ENCODE measurements at regions not wholly inside any gene's neighbourhood (a gene's known extent, or its start where the extent isn't known, plus 50 kb on each side); places are given as distances from the start of the nearest gene placed in this dataset.

- ChIA-PET POLR2A (interaction anchor here (1.3 kb wide), 1 partner anchor 181 kb away, joined by 3 read pairs; the partner anchor contains the start of gene IER5L), CTCF (interaction anchor here (0.9 to 2.3 kb wide), 5 partner anchors 16 to 252 kb away, joined by 3 to 8 read pairs (median 3); no protein-coding TSS in a partner anchor)
- no peak overlapping the region for H3K9ac ChIP-seq
- H3K9me3 ChIP-seq, result no peaks in the 10 kb centered on the region
- no peaks in the 10 kb centered on the region for H3F3A ChIP-seq (replicated peaks; ENCODE audit: insufficient read depth)
- no peak overlapping the region for H2AFZ ChIP-seq (ENCODE audit: low read depth)
- TF ChIP-seq, protein P1, sequence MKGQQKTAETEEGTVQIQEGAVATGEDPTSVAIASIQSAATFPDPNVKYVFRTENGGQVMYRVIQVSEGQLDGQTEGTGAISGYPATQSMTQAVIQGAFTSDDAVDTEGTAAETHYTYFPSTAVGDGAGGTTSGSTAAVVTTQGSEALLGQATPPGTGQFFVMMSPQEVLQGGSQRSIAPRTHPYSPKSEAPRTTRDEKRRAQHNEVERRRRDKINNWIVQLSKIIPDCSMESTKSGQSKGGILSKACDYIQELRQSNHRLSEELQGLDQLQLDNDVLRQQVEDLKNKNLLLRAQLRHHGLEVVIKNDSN (IDR thresholded peaks at IDR 0.05; ENCODE audit: borderline replicate concordance, low read depth), result no peak
- TF ChIP-seq EP300 (IDR thresholded peaks at IDR 0.05; ENCODE audit: borderline replicate concordance in 1 of 2, low read depth in 1 of 2, low read length in 1 of 2), result no peak
- TF ChIP-seq NFIC (IDR thresholded peaks at IDR 0.05; ENCODE audit: borderline replicate concordance), result no peak
- TF ChIP-seq PBX3 (IDR thresholded peaks at IDR 0.05), result no peak
- TF ChIP-seq FOXM1 (IDR thresholded peaks at IDR 0.05; ENCODE audit: low read depth), result no peak
- no peak for TF ChIP-seq MAX (IDR thresholded peaks at IDR 0.05; ENCODE audit: low read depth)
- no peak for TF ChIP-seq RCOR1 (IDR thresholded peaks at IDR 0.05; ENCODE audit: low read length)
- TF ChIP-seq TAF1 (IDR thresholded peaks at IDR 0.05; ENCODE audit: borderline replicate concordance, low read depth, low read length), result no peak
- no peak overlapping the region for H3K4me3 ChIP-seq (ENCODE audit: low read depth in 2 of 2, low read length in 1 of 2)
- H3K79me2 ChIP-seq (ENCODE audit: insufficient read depth), result no peaks in the 10 kb centered on the region
- no peak for DNase-seq
- 83% methylated on average over 15 of the region's 15 CpGs for WGBS (ENCODE audit: low lambda C conversion rate)
- H3K36me3 ChIP-seq (replicated peaks in 1 of 2; ENCODE audit: control insufficient read depth in 1 of 2, insufficient read depth in 2 of 2, low read length in 1 of 2), result no peaks in the 10 kb centered on the region
- no peaks in the 10 kb centered on the region for H4K20me1 ChIP-seq (ENCODE audit: insufficient read depth)
- no peak overlapping the region for H3K4me2 ChIP-seq
- no peak overlapping the region for H3K27ac ChIP-seq (ENCODE audit: low read depth in 2 of 2, low read length in 1 of 2)
- H3K27me3 ChIP-seq (ENCODE audit: insufficient read depth), result no peaks in the 10 kb centered on the region
- peaks cover 0 to 7% of the 10 kb centered on the region in 2 experiments; a peak in 1 of 4 replicates for H3K4me1 ChIP-seq (ENCODE audit: control insufficient read depth in 1 of 2, insufficient read depth in 2 of 2, low read depth in 1 of 2, low read length in 1 of 2)
- H3K9me2 ChIP-seq, result no peaks in the 10 kb centered on the region
Measured at GRCh38 chr9:129359162-129359811, 181.2 kb upstream of the IER5L start.

DNA sequence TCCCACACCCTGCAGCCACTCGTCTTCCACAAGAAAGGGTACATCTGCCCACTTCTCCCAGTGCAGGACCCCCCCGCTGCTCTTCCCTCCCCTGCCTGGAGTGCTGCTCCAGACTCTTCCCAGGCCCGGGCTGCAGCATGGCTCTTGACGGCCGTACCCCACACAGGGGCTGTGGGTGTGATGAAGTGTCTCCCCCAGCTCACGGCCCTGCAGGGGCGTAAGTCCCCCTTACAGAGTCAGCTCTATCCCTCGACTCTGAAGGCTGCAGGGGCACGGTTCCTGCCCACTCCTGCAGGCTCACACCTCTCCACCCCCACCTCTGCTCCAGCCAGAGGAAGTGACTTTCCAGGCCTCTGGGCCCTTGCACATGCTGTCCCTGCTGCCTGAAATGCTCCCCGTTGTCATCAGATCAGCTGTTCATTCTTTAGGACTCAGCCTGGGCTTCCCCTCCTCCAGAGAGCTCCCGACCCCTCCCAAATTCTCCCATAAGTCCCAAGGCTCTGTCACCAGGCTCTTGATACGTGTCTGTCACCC is 180.6 kb upstream of the IER5L start:
- Histone ChIP-seq H3K4me2 (no peak overlapping the region), H3K9me3 (no peaks in the 10 kb centered on the region), H2AFZ (ENCODE audit: low read depth) (no peak overlapping the region), H3K9ac (no peak overlapping the region), H3K27ac (ENCODE audit: low read depth in 2 of 2, low read length in 1 of 2) (no peak overlapping the region), H3K27me3 (ENCODE audit: insufficient read depth) (no peaks in the 10 kb centered on the region), H3K79me2 (ENCODE audit: insufficient read depth) (no peaks in the 10 kb centered on the region), H3F3A (replicated peaks; ENCODE audit: insufficient read depth) (no peaks in the 10 kb centered on the region), H3K4me1 (ENCODE audit: control insufficient read depth in 1 of 2, insufficient read depth in 2 of 2, low read depth in 1 of 2, low read length in 1 of 2) (peaks cover 0 to 7% of the 10 kb centered on the region in 2 experiments; a peak in 1 of 4 replicates), H3K36me3 (replicated peaks in 1 of 2; ENCODE audit: control insufficient read depth in 1 of 2, insufficient read depth in 2 of 2, low read length in 1 of 2) (no peaks in the 10 kb centered on the region), H4K20me1 (ENCODE audit: insufficient read depth) (no peaks in the 10 kb centered on the region), H3K9me2 (no peaks in the 10 kb centered on the region), H3K4me3 (ENCODE audit: low read depth in 2 of 2, low read length in 1 of 2) (no peak overlapping the region)
- TF ChIP-seq, protein P2, sequence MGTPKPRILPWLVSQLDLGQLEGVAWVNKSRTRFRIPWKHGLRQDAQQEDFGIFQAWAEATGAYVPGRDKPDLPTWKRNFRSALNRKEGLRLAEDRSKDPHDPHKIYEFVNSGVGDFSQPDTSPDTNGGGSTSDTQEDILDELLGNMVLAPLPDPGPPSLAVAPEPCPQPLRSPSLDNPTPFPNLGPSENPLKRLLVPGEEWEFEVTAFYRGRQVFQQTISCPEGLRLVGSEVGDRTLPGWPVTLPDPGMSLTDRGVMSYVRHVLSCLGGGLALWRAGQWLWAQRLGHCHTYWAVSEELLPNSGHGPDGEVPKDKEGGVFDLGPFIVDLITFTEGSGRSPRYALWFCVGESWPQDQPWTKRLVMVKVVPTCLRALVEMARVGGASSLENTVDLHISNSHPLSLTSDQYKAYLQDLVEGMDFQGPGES (IDR thresholded peaks at IDR 0.05; ENCODE audit: low read depth, low read length), result no peak
- TF ChIP-seq TCF12 (IDR thresholded peaks at IDR 0.05) (no peak), POLR2AphosphoS5 (IDR thresholded peaks at IDR 0.05; ENCODE audit: low read depth, low read length) (no peak), RFX5 (IDR thresholded peaks at IDR 0.05; ENCODE audit: low read length) (no peak), GABPA (IDR thresholded peaks at IDR 0.05; ENCODE audit: low read depth) (no peak), NRF1 (IDR thresholded peaks at IDR 0.05; ENCODE audit: low read depth, low read length) (no peak), RCOR1 (IDR thresholded peaks at IDR 0.05; ENCODE audit: low read length) (no peak), FOXM1 (IDR thresholded peaks at IDR 0.05; ENCODE audit: low read depth) (no peak), RXRA (IDR thresholded peaks at IDR 0.05; ENCODE audit: borderline replicate concordance, low read depth) (no peak)
- TF ChIP-seq, protein P3, sequence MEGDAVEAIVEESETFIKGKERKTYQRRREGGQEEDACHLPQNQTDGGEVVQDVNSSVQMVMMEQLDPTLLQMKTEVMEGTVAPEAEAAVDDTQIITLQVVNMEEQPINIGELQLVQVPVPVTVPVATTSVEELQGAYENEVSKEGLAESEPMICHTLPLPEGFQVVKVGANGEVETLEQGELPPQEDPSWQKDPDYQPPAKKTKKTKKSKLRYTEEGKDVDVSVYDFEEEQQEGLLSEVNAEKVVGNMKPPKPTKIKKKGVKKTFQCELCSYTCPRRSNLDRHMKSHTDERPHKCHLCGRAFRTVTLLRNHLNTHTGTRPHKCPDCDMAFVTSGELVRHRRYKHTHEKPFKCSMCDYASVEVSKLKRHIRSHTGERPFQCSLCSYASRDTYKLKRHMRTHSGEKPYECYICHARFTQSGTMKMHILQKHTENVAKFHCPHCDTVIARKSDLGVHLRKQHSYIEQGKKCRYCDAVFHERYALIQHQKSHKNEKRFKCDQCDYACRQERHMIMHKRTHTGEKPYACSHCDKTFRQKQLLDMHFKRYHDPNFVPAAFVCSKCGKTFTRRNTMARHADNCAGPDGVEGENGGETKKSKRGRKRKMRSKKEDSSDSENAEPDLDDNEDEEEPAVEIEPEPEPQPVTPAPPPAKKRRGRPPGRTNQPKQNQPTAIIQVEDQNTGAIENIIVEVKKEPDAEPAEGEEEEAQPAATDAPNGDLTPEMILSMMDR (IDR thresholded peaks at IDR 0.05), result no peak
- WGBS (ENCODE audit: low lambda C conversion rate), result 75% methylated on average over 12 of the region's 12 CpGs
- CTCF ChIA-PET, result interaction anchor here (0.9 to 2.3 kb wide), 4 partner anchors 17 to 252 kb away, joined by 3 to 8 read pairs (median 3); no protein-coding TSS in a partner anchor
- no peak for DNase-seq
- POLR2A ChIA-PET, result interaction anchor here (1.3 kb wide), 1 partner anchor 180 kb away, joined by 3 read pairs; the partner anchor contains the start of gene IER5L
